Neural progenitor cell (in vitro differentiated cells): ENCODE measurements at regions not wholly inside any gene's neighbourhood (a gene's known extent, or its start where the extent isn't known, plus 50 kb on each side); places are given as distances from the start of the nearest gene placed in this dataset.

Source experiments
- DNase-seq: peaks from one replicate; pipeline ENCODE4 v3.0.0-alpha.2; 2016; ENCODE audit warnings: low spot score
- H2AFZ ChIP-seq: fragments of 200-600 bp; sonication (generic); replicated peaks from 2 replicates; pipeline ENCODE4 v1.6.1; 2016; ENCODE audit warnings: antibody characterized with exemption
- H3F3A ChIP-seq: fragments of 200-600 bp; sonication (generic); 2 replicates; pipeline ENCODE4 v1.6.1; 2016; ENCODE audit warnings: antibody characterized with exemption, low read depth
- H3K27ac ChIP-seq: fragments of 200-600 bp; sonication (generic); 2 replicates; pipeline ENCODE4 v1.5.1; 2016; ENCODE audit warnings: mild to moderate bottlenecking
- H3K27me3 ChIP-seq: fragments of 200-600 bp; sonication (generic); 2 replicates; pipeline ENCODE4 v1.6.1; 2016; ENCODE audit warnings: mild to moderate bottlenecking, moderate library complexity
- H3K36me3 ChIP-seq: fragments of 200-600 bp; sonication (generic); 2 replicates; pipeline ENCODE4 v1.5.1; 2016
- H3K4me1 ChIP-seq: fragments of 200-600 bp; sonication (generic); 2 replicates; pipeline ENCODE4 v1.6.1; 2016; ENCODE audit warnings: mixed run types
- H3K4me2 ChIP-seq: fragments of 200-600 bp; sonication (generic); 2 replicates; pipeline ENCODE4 v1.6.1; 2016
- H3K4me3 ChIP-seq: fragments of 200-600 bp; sonication (generic); 2 replicates; pipeline ENCODE4 v1.5.1; 2016
- H3K79me2 ChIP-seq: fragments of 200-600 bp; sonication (generic); 2 replicates; pipeline ENCODE4 v1.6.1; 2016; ENCODE audit warnings: low read depth
- H3K9ac ChIP-seq: fragments of 200-600 bp; sonication (generic); 2 replicates; pipeline ENCODE4 v1.6.1; 2016
- H3K9me3 ChIP-seq: fragments of 200-600 bp; sonication (generic); 2 replicates; pipeline ENCODE4 v1.5.1; 2016; ENCODE audit warnings: low read depth
- H4K20me1 ChIP-seq: fragments of 200-600 bp; sonication (generic); 2 replicates; pipeline ENCODE4 v1.6.1; 2016; ENCODE audit warnings: low read depth
- H3K27ac Mint-ChIP-seq: 3 replicates; pipeline ENCODE4 v1.8.0; 2021; ENCODE audit warnings: mixed read lengths
- H3K27me3 Mint-ChIP-seq: 2 replicates; pipeline ENCODE4 v1.8.0; 2022; ENCODE audit warnings: low read depth, mild to moderate bottlenecking, inconsistent platforms, moderate library complexity, mixed read lengths; ENCODE audit not compliant: insufficient read depth
- H3K36me3 Mint-ChIP-seq: 3 replicates; pipeline ENCODE4 v1.8.0; 2021; ENCODE audit warnings: mixed read lengths
- H3K4me1 Mint-ChIP-seq: 3 replicates; pipeline ENCODE4 v1.8.0; 2021; ENCODE audit warnings: mixed read lengths
- H3K4me3 Mint-ChIP-seq: 3 replicates; pipeline ENCODE4 v1.8.0; 2021; ENCODE audit warnings: mild to moderate bottlenecking, moderate library complexity, mixed read lengths
- H3K9me3 Mint-ChIP-seq: 3 replicates; pipeline ENCODE4 v1.8.0; 2020; ENCODE audit warnings: mixed read lengths
- EZH2 ChIP-seq: fragments of 200-600 bp; sonication (generic); IDR thresholded peaks from 2 replicates; pipeline ENCODE4 v1.6.1; 2017; ENCODE audit warnings: antibody characterized with exemption, mild to moderate bottlenecking, moderate library complexity
- EZH2phosphoT487 ChIP-seq: fragments of 200-600 bp; sonication (generic); IDR thresholded peaks from 2 replicates; pipeline ENCODE4 v1.6.1; 2017; ENCODE audit warnings: antibody characterized with exemption
- TF ChIP-seq, protein P1 (sequence below): fragments of 200-600 bp; sonication (generic); IDR thresholded peaks from 2 replicates; pipeline ENCODE4 v1.5.1; 2017; ENCODE audit warnings: antibody characterized with exemption, mild to moderate bottlenecking

DNA sequence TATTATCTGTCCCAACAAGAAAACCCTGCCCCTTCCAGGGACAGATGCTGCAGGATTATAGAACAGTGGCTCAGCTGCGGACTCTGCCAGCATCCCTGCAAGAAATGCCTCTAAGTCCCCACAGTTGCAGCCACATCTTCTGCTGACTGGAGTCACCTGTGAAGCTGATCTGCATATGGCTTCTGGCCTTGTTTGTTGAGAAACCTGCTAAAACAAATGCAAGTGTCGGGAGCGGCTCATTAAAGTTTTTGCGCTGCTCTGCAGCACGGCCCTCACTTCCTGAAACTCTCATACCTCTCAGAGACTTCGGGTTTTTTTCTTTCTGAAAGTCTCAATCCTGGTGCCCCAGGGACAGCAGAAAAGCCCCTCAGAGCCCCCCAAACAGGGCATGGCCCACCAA lies 725.0 kb downstream of the UQCRFS1 start:
- Mint-ChIP-seq H3K4me1 (peaks cover 40% of the 10 kb centered on the region), H3K27ac (peak overlapping the region; percentile 28), H3K9me3 (no peaks in the 10 kb centered on the region), H3K4me3 (no peak overlapping the region), H3K36me3 (no peaks in the 10 kb centered on the region), H3K27me3 (peaks cover 12% of the 10 kb centered on the region)
- H3K4me3 ChIP-seq: no peak overlapping the region
- H3K36me3 ChIP-seq: no peaks in the 10 kb centered on the region
- TF ChIP-seq, protein P1, sequence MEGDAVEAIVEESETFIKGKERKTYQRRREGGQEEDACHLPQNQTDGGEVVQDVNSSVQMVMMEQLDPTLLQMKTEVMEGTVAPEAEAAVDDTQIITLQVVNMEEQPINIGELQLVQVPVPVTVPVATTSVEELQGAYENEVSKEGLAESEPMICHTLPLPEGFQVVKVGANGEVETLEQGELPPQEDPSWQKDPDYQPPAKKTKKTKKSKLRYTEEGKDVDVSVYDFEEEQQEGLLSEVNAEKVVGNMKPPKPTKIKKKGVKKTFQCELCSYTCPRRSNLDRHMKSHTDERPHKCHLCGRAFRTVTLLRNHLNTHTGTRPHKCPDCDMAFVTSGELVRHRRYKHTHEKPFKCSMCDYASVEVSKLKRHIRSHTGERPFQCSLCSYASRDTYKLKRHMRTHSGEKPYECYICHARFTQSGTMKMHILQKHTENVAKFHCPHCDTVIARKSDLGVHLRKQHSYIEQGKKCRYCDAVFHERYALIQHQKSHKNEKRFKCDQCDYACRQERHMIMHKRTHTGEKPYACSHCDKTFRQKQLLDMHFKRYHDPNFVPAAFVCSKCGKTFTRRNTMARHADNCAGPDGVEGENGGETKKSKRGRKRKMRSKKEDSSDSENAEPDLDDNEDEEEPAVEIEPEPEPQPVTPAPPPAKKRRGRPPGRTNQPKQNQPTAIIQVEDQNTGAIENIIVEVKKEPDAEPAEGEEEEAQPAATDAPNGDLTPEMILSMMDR: no peak
- TF ChIP-seq EZH2phosphoT487: no peak
- TF ChIP-seq EZH2: no peak
- H4K20me1 ChIP-seq: no peaks in the 10 kb centered on the region
- no peaks in the 10 kb centered on the region for H3K9me3 ChIP-seq
- no peaks in the 10 kb centered on the region for H3K27me3 ChIP-seq
- H3K9ac ChIP-seq: no peak overlapping the region
- peak; percentile 52 for DNase-seq
- H3K4me2 ChIP-seq: peak overlapping the region; percentile 37
- no peaks in the 10 kb centered on the region for H3K79me2 ChIP-seq
- H3F3A ChIP-seq: peaks cover 18% of the 10 kb centered on the region
- H3K27ac ChIP-seq: no peak overlapping the region
- peaks cover 33% of the 10 kb centered on the region for H3K4me1 ChIP-seq
- no peak overlapping the region for H2AFZ ChIP-seq

DNA sequence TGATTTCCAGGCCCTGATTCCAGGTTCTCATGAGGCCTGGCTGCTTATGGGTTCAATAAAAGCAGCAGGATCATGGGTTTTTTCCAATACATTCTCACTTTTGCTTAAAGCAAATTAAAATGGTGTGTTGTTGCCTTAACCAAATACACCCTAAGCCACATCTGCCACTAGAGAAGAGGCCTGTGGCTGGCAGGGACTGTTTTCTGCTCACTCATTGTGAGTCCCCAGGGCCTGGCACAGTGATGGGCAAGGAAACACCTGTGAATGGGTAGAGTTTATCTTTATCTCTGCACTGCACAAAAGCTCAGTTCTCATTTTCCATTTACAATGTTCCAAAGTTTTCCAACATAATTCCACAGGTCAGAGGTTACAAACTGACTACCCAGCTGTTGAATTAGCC lies 726.0 kb downstream of the UQCRFS1 start:
- H3K4me2 ChIP-seq: no peak overlapping the region
- H3K9me3 ChIP-seq: no peaks in the 10 kb centered on the region
- H3K27me3 ChIP-seq: no peaks in the 10 kb centered on the region
- no peaks in the 10 kb centered on the region for H3K36me3 ChIP-seq
- H2AFZ ChIP-seq: no peak overlapping the region
- Mint-ChIP-seq H3K4me3 (no peak overlapping the region), H3K27me3 (peaks cover 13% of the 10 kb centered on the region), H3K9me3 (no peaks in the 10 kb centered on the region), H3K27ac (no peak overlapping the region), H3K36me3 (no peaks in the 10 kb centered on the region), H3K4me1 (peaks cover 35% of the 10 kb centered on the region)
- no peak overlapping the region for H3K4me3 ChIP-seq
- no peaks in the 10 kb centered on the region for H3K79me2 ChIP-seq
- no peak overlapping the region for H3K27ac ChIP-seq
- no peaks in the 10 kb centered on the region for H4K20me1 ChIP-seq
- H3K9ac ChIP-seq: no peak overlapping the region
- peaks cover 32% of the 10 kb centered on the region for H3K4me1 ChIP-seq
- DNase-seq: no peak
- TF ChIP-seq EZH2: no peak
- TF ChIP-seq, protein P1: no peak
- TF ChIP-seq EZH2phosphoT487: no peak
- peaks cover 17% of the 10 kb centered on the region for H3F3A ChIP-seq

DNA sequence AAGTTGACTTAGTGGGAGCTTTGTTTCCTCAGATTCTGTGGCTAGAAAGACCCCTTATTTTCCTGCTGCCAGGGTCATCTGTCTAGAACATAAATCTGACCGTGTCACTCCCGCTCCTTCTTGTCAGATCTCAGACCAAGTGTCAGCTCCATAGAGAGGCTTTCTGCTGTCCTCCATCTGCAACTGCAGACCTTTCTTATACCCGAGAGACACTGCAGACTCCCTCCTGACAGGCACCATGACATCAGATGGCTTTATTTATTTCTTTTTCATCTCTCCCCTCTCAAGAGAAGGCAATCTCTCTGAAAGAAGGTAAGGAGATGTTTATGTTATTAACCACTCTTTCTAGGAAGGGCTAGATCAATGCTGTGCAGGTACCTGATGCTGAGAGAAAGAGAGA lies 726.5 kb downstream of the UQCRFS1 start:
- no peak overlapping the region for H3K27ac Mint-ChIP-seq
- no peaks in the 10 kb centered on the region for H4K20me1 ChIP-seq
- DNase-seq: no peak
- H3K27me3 ChIP-seq: no peaks in the 10 kb centered on the region
- H3K4me3 Mint-ChIP-seq: no peak overlapping the region
- H3K79me2 ChIP-seq: no peaks in the 10 kb centered on the region
- H3K27ac ChIP-seq: no peak overlapping the region
- H3K9me3 ChIP-seq: no peaks in the 10 kb centered on the region
- TF ChIP-seq EZH2: no peak
- TF ChIP-seq, protein P1: no peak
- no peak for TF ChIP-seq EZH2phosphoT487
- peaks cover 32% of the 10 kb centered on the region for H3K4me1 ChIP-seq
- no peak overlapping the region for H2AFZ ChIP-seq
- H3F3A ChIP-seq: peaks cover 17% of the 10 kb centered on the region
- no peaks in the 10 kb centered on the region for H3K36me3 ChIP-seq
- peaks cover 13% of the 10 kb centered on the region for H3K27me3 Mint-ChIP-seq
- no peak overlapping the region for H3K4me2 ChIP-seq
- no peak overlapping the region for H3K9ac ChIP-seq
- no peaks in the 10 kb centered on the region for H3K36me3 Mint-ChIP-seq
- H3K4me3 ChIP-seq: no peak overlapping the region
- H3K4me1 Mint-ChIP-seq: peaks cover 31% of the 10 kb centered on the region
- no peaks in the 10 kb centered on the region for H3K9me3 Mint-ChIP-seq
